GM12878 (cell line): ENCODE measurements at regions not wholly inside any gene's neighbourhood (a gene's known extent, or its start where the extent isn't known, plus 50 kb on each side); places are given as distances from the start of the nearest gene placed in this dataset.
"Not testable (repeated sequence)": the region's sequence is repeated elsewhere in the genome, so short reads cannot be mapped to it uniquely, and the experiment has no call there.

Experiments
- BACH1 ChIP-seq: fragments of 450-650 bp; IDR thresholded peaks from 2 replicates; pipeline ENCODE4 v1.6.1; 2017; ENCODE audit warnings: mild to moderate bottlenecking, borderline replicate concordance
- CTCF ChIP-seq, 3 experiments: IDR thresholded peaks in 2 of 3; conservative IDR thresholded peaks in 1 of 3; 2 replicates each; pipeline ENCODE4 v1.5.1; 2011; ENCODE audit warnings: low read depth in 3 of 3, low read length in 3 of 3, mild to moderate bottlenecking in 3 of 3, control low read depth in 2 of 3, moderate library complexity in 2 of 3, inconsistent platforms in 1 of 3, mixed read lengths in 1 of 3; ENCODE audit not compliant: control insufficient read depth in 2 of 3, insufficient read depth in 1 of 3; ENCODE audit errors: extremely low read depth in 1 of 3
- EZH2 ChIP-seq: IDR thresholded peaks from 2 replicates; pipeline ENCODE4 v1.6.1; 2012; ENCODE audit warnings: low read depth, mild to moderate bottlenecking, control low read depth, inconsistent platforms, low read length, borderline replicate concordance; ENCODE audit not compliant: control insufficient read depth
- MXI1 ChIP-seq: fragments of 150-350 bp; IDR thresholded peaks from 2 replicates; pipeline ENCODE4 v1.6.1; 2011; ENCODE audit warnings: low read depth, mild to moderate bottlenecking, inconsistent platforms, low read length, improper control_type of control experiment
- POLR2AphosphoS5 ChIP-seq: IDR thresholded peaks from 2 replicates; pipeline ENCODE4 v1.6.1; 2011; ENCODE audit warnings: mild to moderate bottlenecking, low read length, inconsistent platforms
- PRDM15 ChIP-seq: fragments of 450-650 bp; formaldehyde crosslinking; IDR thresholded peaks from 2 replicates; pipeline ENCODE4 v1.4.0; 2020; ENCODE audit warnings: mild to moderate bottlenecking, moderate library complexity
- RELA ChIP-seq: fragments of 450-650 bp; IDR thresholded peaks from 2 replicates; pipeline ENCODE4 v1.8.0; 2014; ENCODE audit warnings: borderline replicate concordance; ENCODE audit not compliant: partially characterized antibody
- RELB ChIP-seq: fragments of 450-650 bp; IDR thresholded peaks from 2 replicates; pipeline ENCODE4 v1.6.1; 2017; ENCODE audit warnings: low read depth, mild to moderate bottlenecking, moderate library complexity
- SIN3A ChIP-seq: IDR thresholded peaks from 2 replicates; pipeline ENCODE4 v1.6.1; 2012; ENCODE audit warnings: low read depth, low read length, improper control_type of control experiment
- SMC3 ChIP-seq: IDR thresholded peaks from 2 replicates; pipeline ENCODE4 v1.6.1; 2011; ENCODE audit warnings: low read length, improper control_type of control experiment, borderline replicate concordance
- TAF1 ChIP-seq: IDR thresholded peaks from 2 replicates; pipeline ENCODE4 v1.6.1; 2011; ENCODE audit warnings: mild to moderate bottlenecking, low read depth, low read length, borderline replicate concordance
- ZBTB4 ChIP-seq: fragments of 450-650 bp; formaldehyde crosslinking; IDR thresholded peaks from 2 replicates; pipeline ENCODE4 v1.4.0; 2022; ENCODE audit warnings: mild to moderate bottlenecking, moderate library complexity
- TF ChIP-seq, protein P1 (sequence below): IDR thresholded peaks from 2 replicates; pipeline ENCODE4 v1.6.1; 2011; ENCODE audit warnings: low read depth, mild to moderate bottlenecking, low read length, moderate library complexity, borderline replicate concordance; ENCODE audit errors: extremely low read depth

DNA sequence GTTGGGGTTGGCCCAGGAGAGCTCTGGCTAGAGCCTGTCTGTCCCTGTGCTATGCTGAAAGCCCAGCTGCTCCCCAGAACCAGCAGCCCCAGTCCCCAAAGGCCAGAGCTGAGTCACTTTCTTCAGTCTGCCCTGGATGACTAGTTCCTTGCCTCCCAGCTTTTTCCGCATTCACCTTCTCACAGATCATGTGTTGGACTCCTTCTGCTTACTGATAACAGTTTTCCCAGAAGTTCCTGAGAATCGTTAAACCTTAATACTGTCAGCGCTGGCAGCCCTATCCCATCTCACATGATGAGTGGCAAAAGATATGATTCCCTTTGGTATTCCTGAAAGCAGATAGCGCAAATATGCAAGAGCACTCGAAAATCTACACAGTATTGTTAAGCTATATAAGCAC is 84.2 kb downstream of the TRIM69 start:
- not testable (repeated sequence) for TF ChIP-seq ZBTB4; SIN3A; CTCF (IDR thresholded peaks at IDR 0.05 in 2 of 3, conservative IDR thresholded peaks at IDR 0.05 in 1 of 3; ENCODE audit: control insufficient read depth in 2 of 3, extremely low read depth in 1 of 3, insufficient read depth in 1 of 3, low read depth in 3 of 3, low read length in 3 of 3); PRDM15 (CRISPR knock-in tag); BACH1; RELB; MXI1; RELA; SMC3; POLR2AphosphoS5; EZH2; TAF1
- TF ChIP-seq, protein P1, sequence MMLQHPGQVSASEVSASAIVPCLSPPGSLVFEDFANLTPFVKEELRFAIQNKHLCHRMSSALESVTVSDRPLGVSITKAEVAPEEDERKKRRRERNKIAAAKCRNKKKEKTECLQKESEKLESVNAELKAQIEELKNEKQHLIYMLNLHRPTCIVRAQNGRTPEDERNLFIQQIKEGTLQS = not testable (repeated sequence)
